HepG2 (cell line): ENCODE measurements at regions not wholly inside any gene's neighbourhood (a gene's known extent, or its start where the extent isn't known, plus 50 kb on each side); places are given as distances from the start of the nearest gene placed in this dataset.

Experiments used
- ATAC-seq: fragments of 200-7000 bp; cut with Tn5 transposase; 3 replicates; pipeline ENCODE4 v1.9.1; 2020; ENCODE audit warnings: mild to moderate bottlenecking, moderate library complexity
- BruUV-seq: library from RNA; stranded (reverse); fragments of 400-500 nt; replicated peaks from 2 replicates; lab custom pipeline; 2021; lab: Mats Ljungman, UMichigan
- CTCF ChIA-PET: fragments of 300-600 bp; formaldehyde crosslinking; extraction: SDS; loops from one replicate; lab custom pipeline; 2021; ENCODE audit warnings: low total read pairs, inconsistent platforms, low intra/inter-chr PET ratio; lab: Yijun Ruan, JAX
- POLR2A ChIA-PET: fragments of 350-600 bp; sonication (Branson Sonifier 250); formaldehyde crosslinking; loops from one replicate; lab custom pipeline; 2020; ENCODE audit warnings: antibody characterized with exemption, inconsistent platforms; lab: Yijun Ruan, JAX
- DNase-seq: peaks from one replicate; pipeline ENCODE4 v3.0.0-alpha.2; 2015; ENCODE audit warnings: low spot score
- FAIRE-seq: peaks from 3 replicates; lab custom pipeline; 2011; peaks lifted over from hg19 to GRCh38; lab: Jason Lieb, UNC
- H2AFZ ChIP-seq: one replicate; pipeline ENCODE4 v1.6.1; 2011; ENCODE audit warnings: low read length, inconsistent platforms
- H3K27ac ChIP-seq: fragments of 300-600 bp; 3 replicates; pipeline ENCODE4 v1.8.0; 2011; ENCODE audit warnings: mixed run types, mild to moderate bottlenecking, mixed read lengths, low read length, inconsistent platforms; ENCODE audit not compliant: insufficient read depth; ENCODE audit errors: extremely low read length
- H3K27me3 ChIP-seq, 2 experiments: fragments of 200-600 bp in 1 of 2; 2 replicates in 1 of 2; 3 replicates in 1 of 2; pipeline versions ENCODE4 v1.6.0 to v1.8.0; 2011; ENCODE audit warnings: low read length in 2 of 2, mild to moderate bottlenecking in 2 of 2, moderate library complexity in 2 of 2, inconsistent platforms in 1 of 2; ENCODE audit not compliant: insufficient read depth in 2 of 2, control insufficient read depth in 1 of 2
- H3K36me3 ChIP-seq, 2 experiments: fragments of 200-600 bp in 1 of 2; replicated peaks in 1 of 2; 2 replicates in 1 of 2; 3 replicates in 1 of 2; pipeline versions ENCODE4 v1.5.1 to v1.8.0; 2011; ENCODE audit warnings: low read length in 2 of 2, inconsistent platforms in 1 of 2; ENCODE audit not compliant: insufficient read depth in 2 of 2, control insufficient read depth in 1 of 2
- H3K4me1 ChIP-seq: 2 replicates; pipeline ENCODE4 v1.5.1; 2012; ENCODE audit warnings: low read length, inconsistent platforms; ENCODE audit not compliant: insufficient read depth
- H3K4me2 ChIP-seq: 2 replicates; pipeline ENCODE4 v1.6.0; 2011; ENCODE audit warnings: low read depth, low read length, inconsistent platforms
- H3K4me3 ChIP-seq, 3 experiments: fragments of 200-600 bp in 1 of 3; sonication (generic), shearing (Covaris generic) in 1 of 3; replicated peaks in 1 of 3; 2 replicates each; pipeline ENCODE4 v1.5.1; 2011 to 2016; ENCODE audit warnings: low read length in 3 of 3, inconsistent platforms in 2 of 3, low read depth in 2 of 3, mild to moderate bottlenecking in 2 of 3, control low read depth in 1 of 3, mixed read lengths in 1 of 3; ENCODE audit not compliant: insufficient read depth in 1 of 3
- H3K79me2 ChIP-seq: one replicate; pipeline ENCODE4 v1.6.1; 2011; ENCODE audit warnings: low read length, inconsistent platforms; ENCODE audit not compliant: insufficient read depth
- H3K9ac ChIP-seq: 2 replicates; pipeline ENCODE4 v1.6.0; 2011; ENCODE audit warnings: mild to moderate bottlenecking, low read depth, low read length, inconsistent platforms; ENCODE audit not compliant: insufficient read depth
- H3K9me3 ChIP-seq: 2 replicates; pipeline ENCODE4 v1.5.1; 2012; ENCODE audit warnings: mild to moderate bottlenecking, low read length
- H4K20me1 ChIP-seq: 2 replicates; pipeline ENCODE4 v1.6.0; 2011; ENCODE audit warnings: inconsistent platforms, mild to moderate bottlenecking, low read length, moderate library complexity; ENCODE audit not compliant: insufficient read depth
- MATR3 ChIP-seq: sonication (generic); formaldehyde crosslinking; IDR thresholded peaks from 2 replicates; pipeline ENCODE4 v1.4.0; 2020; ENCODE audit warnings: missing genetic modification reagents
- SMYD3 ChIP-seq: sonication (generic); formaldehyde crosslinking; IDR thresholded peaks from 2 replicates; pipeline ENCODE4 v1.8.1; 2023; ENCODE audit warnings: mild to moderate bottlenecking, missing genetic modification reagents
- ZNF251 ChIP-seq: sonication (generic); formaldehyde crosslinking; IDR thresholded peaks from 2 replicates; pipeline ENCODE4 v1.9.0; 2021; ENCODE audit warnings: mild to moderate bottlenecking, missing genetic modification reagents
- ZNF274 ChIP-seq: sonication (generic); formaldehyde crosslinking; IDR thresholded peaks from 2 replicates; pipeline ENCODE4 v1.5.1; 2020; ENCODE audit warnings: mild to moderate bottlenecking, missing genetic modification reagents
- ZNF547 ChIP-seq: sonication (generic); formaldehyde crosslinking; IDR thresholded peaks from 2 replicates; pipeline ENCODE4 v1.5.1; 2020; ENCODE audit warnings: mild to moderate bottlenecking, missing genetic modification reagents
- ZNF570 ChIP-seq: sonication (generic); formaldehyde crosslinking; IDR thresholded peaks from 2 replicates; pipeline ENCODE4 v1.4.0; 2020; ENCODE audit warnings: mild to moderate bottlenecking, missing genetic modification reagents, borderline replicate concordance
- ZNF761 ChIP-seq: sonication (generic); formaldehyde crosslinking; conservative IDR thresholded peaks from 2 replicates; pipeline ENCODE4 v1.4.0; 2020; ENCODE audit warnings: mild to moderate bottlenecking, missing genetic modification reagents
- ZNF816 ChIP-seq: sonication (generic); formaldehyde crosslinking; IDR thresholded peaks from 2 replicates; pipeline ENCODE4 v1.8.0; 2022; ENCODE audit warnings: missing genetic modification reagents, mild to moderate bottlenecking, borderline replicate concordance
- WGBS: methylation state at CpG from one replicate; pipeline ENCODE4 v1.1.6; 2017; ENCODE audit warnings: low lambda C conversion rate; 5-methylcytosine and 5-hydroxymethylcytosine counted together
- in situ Hi-C: cut with HindIII; loops from 2 replicates; pipeline ENCODE4 v1.10.0; 2017; ENCODE audit warnings: low pct_unique_long_range_greater_than_20kb; ENCODE audit not compliant: extremely low pct_ligation_motif_present
- intact Hi-C: fragments of 100-400 bp; cut with micrococcal nuclease; formaldehyde crosslinking; loops from one replicate; pipeline ENCODE4 v1.10.0; 2022; ENCODE audit not compliant: unreplicated experiment
- TF ChIP-seq, protein P1 (sequence below): IDR thresholded peaks from 2 replicates; pipeline ENCODE4 v1.6.1; 2012; ENCODE audit warnings: low read depth, low read length, improper control_type of control experiment
- TF ChIP-seq, protein P2 (sequence below): sonication (generic); formaldehyde crosslinking; IDR thresholded peaks from 2 replicates; pipeline ENCODE4 v1.4.0; 2020; ENCODE audit warnings: missing genetic modification reagents, borderline replicate concordance
- TF ChIP-seq, protein P3 (sequence below): IDR thresholded peaks from 2 replicates; pipeline ENCODE4 v1.6.1; 2016
- TF ChIP-seq, protein P4 (sequence below): sonication (generic); formaldehyde crosslinking; IDR thresholded peaks from 2 replicates; pipeline ENCODE4 v1.5.0; 2020; ENCODE audit warnings: missing genetic modification reagents
- TF ChIP-seq, protein P5 (sequence below): sonication (generic); formaldehyde crosslinking; IDR thresholded peaks from 2 replicates; pipeline ENCODE4 v1.9.0; 2021; ENCODE audit warnings: missing genetic modification reagents, borderline replicate concordance
- TF ChIP-seq, protein P6 (sequence below): sonication (generic); formaldehyde crosslinking; IDR thresholded peaks from 2 replicates; pipeline ENCODE4 v1.4.0; 2020; ENCODE audit warnings: missing genetic modification reagents, mild to moderate bottlenecking, borderline replicate concordance

DNA sequence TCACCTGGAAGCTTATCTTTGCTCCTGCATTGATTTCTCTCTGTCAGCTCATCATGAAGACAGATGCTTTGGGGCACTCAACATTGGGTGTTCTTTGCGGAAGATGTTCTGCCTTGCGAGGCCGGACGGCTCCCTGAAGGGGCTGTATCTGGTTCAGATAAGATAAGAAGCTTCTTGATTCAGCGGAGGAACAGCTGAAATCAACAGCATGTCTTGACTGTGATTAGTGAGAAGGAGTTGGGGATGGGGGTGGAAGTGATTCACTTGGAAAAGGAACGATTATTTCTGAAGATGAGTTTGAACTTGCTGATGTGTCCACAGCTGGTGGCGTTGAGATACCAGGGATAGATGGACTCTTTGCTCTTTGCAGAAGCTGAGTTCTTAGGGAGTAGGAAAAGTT lies 126.9 kb upstream of the WSCD1 start:
- DNase-seq (no peak), ATAC-seq (no peak), FAIRE-seq (no peak)
- Histone ChIP-seq H3K79me2 (no peaks in the 10 kb centered on the region), H4K20me1 (no peaks in the 10 kb centered on the region), H3K4me3 (no peak overlapping the region), H3K27me3 (peaks cover 0 to 6% of the 10 kb centered on the region in 2 experiments; a peak in 3 of 5 replicates), H3K4me1 (no peaks in the 10 kb centered on the region), H2AFZ (no peak overlapping the region), H3K27ac (no peak overlapping the region), H3K9ac (no peak overlapping the region), H3K9me3 (no peaks in the 10 kb centered on the region), H3K36me3 (no peaks in the 10 kb centered on the region), H3K4me2 (no peak overlapping the region)
- 59% methylated on average over 7 of the region's 7 CpGs for WGBS
- ChIA-PET CTCF (no interaction called here), POLR2A (no interaction called here)
- intact Hi-C loops (no loop called here), in situ Hi-C loops (no loop called here)
- BruUV-seq = no TSS peak
- TF ChIP-seq ZNF547 (CRISPR knock-in tag) (no peak), MATR3 (CRISPR knock-in tag) (no peak), SMYD3 (CRISPR knock-in tag) (no peak), ZNF761 (CRISPR knock-in tag) (no peak), ZNF251 (CRISPR knock-in tag) (no peak), ZNF274 (no peak), ZNF816 (no peak), ZNF570 (CRISPR knock-in tag) (no peak)
- TF ChIP-seq, protein P1, sequence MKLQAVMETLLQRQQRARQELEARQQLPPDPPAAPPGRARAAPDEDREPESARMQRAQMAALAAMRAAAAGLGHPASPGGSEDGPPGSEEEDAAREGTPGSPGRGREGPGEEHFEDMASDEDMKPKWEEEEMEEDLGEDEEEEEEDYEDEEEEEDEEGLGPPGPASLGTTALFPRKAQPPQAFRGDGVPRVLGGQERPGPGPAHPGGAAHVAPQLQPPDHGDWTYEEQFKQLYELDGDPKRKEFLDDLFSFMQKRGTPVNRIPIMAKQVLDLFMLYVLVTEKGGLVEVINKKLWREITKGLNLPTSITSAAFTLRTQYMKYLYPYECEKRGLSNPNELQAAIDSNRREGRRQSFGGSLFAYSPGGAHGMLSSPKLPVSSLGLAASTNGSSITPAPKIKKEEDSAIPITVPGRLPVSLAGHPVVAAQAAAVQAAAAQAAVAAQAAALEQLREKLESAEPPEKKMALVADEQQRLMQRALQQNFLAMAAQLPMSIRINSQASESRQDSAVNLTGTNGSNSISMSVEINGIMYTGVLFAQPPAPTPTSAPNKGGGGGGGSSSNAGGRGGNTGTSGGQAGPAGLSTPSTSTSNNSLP = no peak
- TF ChIP-seq, protein P2, sequence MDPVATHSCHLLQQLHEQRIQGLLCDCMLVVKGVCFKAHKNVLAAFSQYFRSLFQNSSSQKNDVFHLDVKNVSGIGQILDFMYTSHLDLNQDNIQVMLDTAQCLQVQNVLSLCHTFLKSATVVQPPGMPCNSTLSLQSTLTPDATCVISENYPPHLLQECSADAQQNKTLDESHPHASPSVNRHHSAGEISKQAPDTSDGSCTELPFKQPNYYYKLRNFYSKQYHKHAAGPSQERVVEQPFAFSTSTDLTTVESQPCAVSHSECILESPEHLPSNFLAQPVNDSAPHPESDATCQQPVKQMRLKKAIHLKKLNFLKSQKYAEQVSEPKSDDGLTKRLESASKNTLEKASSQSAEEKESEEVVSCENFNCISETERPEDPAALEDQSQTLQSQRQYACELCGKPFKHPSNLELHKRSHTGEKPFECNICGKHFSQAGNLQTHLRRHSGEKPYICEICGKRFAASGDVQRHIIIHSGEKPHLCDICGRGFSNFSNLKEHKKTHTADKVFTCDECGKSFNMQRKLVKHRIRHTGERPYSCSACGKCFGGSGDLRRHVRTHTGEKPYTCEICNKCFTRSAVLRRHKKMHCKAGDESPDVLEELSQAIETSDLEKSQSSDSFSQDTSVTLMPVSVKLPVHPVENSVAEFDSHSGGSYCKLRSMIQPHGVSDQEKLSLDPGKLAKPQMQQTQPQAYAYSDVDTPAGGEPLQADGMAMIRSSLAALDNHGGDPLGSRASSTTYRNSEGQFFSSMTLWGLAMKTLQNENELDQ (CRISPR knock-in tag) = no peak
- TF ChIP-seq, protein P3, sequence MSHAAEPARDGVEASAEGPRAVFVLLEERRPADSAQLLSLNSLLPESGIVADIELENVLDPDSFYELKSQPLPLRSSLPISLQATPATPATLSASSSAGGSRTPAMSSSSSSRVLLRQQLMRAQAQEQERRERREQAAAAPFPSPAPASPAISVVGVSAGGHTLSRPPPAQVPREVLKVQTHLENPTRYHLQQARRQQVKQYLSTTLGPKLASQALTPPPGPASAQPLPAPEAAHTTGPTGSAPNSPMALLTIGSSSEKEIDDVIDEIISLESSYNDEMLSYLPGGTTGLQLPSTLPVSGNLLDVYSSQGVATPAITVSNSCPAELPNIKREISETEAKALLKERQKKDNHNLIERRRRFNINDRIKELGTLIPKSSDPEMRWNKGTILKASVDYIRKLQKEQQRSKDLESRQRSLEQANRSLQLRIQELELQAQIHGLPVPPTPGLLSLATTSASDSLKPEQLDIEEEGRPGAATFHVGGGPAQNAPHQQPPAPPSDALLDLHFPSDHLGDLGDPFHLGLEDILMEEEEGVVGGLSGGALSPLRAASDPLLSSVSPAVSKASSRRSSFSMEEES (CRISPR knock-in tag) = no peak
- TF ChIP-seq, protein P4, sequence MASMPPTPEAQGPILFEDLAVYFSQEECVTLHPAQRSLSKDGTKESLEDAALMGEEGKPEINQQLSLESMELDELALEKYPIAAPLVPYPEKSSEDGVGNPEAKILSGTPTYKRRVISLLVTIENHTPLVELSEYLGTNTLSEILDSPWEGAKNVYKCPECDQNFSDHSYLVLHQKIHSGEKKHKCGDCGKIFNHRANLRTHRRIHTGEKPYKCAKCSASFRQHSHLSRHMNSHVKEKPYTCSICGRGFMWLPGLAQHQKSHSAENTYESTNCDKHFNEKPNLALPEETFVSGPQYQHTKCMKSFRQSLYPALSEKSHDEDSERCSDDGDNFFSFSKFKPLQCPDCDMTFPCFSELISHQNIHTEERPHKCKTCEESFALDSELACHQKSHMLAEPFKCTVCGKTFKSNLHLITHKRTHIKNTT (CRISPR knock-in tag) = no peak
- TF ChIP-seq, protein P5, sequence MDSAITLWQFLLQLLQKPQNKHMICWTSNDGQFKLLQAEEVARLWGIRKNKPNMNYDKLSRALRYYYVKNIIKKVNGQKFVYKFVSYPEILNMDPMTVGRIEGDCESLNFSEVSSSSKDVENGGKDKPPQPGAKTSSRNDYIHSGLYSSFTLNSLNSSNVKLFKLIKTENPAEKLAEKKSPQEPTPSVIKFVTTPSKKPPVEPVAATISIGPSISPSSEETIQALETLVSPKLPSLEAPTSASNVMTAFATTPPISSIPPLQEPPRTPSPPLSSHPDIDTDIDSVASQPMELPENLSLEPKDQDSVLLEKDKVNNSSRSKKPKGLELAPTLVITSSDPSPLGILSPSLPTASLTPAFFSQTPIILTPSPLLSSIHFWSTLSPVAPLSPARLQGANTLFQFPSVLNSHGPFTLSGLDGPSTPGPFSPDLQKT (CRISPR knock-in tag) = no peak
- TF ChIP-seq, protein P6, sequence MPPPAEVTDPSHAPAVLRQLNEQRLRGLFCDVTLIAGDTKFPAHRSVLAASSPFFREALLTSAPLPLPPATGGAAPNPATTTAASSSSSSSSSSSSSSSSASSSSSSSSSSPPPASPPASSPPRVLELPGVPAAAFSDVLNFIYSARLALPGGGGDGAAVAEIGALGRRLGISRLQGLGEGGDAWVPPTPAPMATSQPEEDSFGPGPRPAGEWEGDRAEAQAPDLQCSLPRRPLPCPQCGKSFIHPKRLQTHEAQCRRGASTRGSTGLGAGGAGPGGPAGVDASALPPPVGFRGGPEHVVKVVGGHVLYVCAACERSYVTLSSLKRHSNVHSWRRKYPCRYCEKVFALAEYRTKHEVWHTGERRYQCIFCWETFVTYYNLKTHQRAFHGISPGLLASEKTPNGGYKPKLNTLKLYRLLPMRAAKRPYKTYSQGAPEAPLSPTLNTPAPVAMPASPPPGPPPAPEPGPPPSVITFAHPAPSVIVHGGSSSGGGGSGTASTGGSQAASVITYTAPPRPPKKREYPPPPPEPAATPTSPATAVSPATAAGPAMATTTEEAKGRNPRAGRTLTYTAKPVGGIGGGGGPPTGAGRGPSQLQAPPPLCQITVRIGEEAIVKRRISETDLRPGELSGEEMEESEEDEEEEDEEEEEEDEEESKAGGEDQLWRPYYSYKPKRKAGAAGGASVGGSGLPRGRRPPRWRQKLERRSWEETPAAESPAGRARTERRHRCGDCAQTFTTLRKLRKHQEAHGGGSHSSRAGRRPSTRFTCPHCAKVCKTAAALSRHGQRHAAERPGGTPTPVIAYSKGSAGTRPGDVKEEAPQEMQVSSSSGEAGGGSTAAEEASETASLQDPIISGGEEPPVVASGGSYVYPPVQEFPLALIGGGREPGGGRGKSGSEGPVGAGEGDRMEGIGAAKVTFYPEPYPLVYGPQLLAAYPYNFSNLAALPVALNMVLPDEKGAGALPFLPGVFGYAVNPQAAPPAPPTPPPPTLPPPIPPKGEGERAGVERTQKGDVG (CRISPR knock-in tag) = no peak
